ENCODE measurements at regions not wholly inside any gene's neighbourhood (a gene's known extent, or its start where the extent isn't known, plus 50 kb on each side); places are given as distances from the start of the nearest gene placed in this dataset.

- 57% methylated on average over 1 of the region's 2 CpGs for WGBS (ENCODE audit: insufficient coverage)
- TF ChIP-seq CTCF (IDR thresholded peaks at IDR 0.05) = no peak
- peaks cover 0 to 1% (median 0%) of the 10 kb centered on the region in 3 donors for H3K27me3 Mint-ChIP-seq (ENCODE audit: low read depth in 3 of 3)
- no peak overlapping the region for H3K4me3 ChIP-seq (replicated peaks in 1 of 3; ENCODE audit: low read depth in 2 of 3, low read length in 3 of 3)
- H3K4me3 Mint-ChIP-seq = no peak overlapping the region
- H3K27me3 ChIP-seq (ENCODE audit: control insufficient read depth in 2 of 2, insufficient read depth in 2 of 2, low read length in 2 of 2) = no peaks in the 10 kb centered on the region
- no peak overlapping the region for H3K9ac ChIP-seq (ENCODE audit: insufficient read depth, low read length, poor library complexity, severe bottlenecking)
- intact Hi-C loops (cut with micrococcal nuclease) = no loop called here
- H3K4me1 ChIP-seq (ENCODE audit: control insufficient read depth in 1 of 2, insufficient read depth in 2 of 2, low read length in 2 of 2) = no peaks in the 10 kb centered on the region
- no peak overlapping the region for H3K27ac ChIP-seq (ENCODE audit: low read depth in 1 of 2, low read length in 2 of 2)
- no peak overlapping the region for H3K27ac Mint-ChIP-seq
- H4K20me1 ChIP-seq (ENCODE audit: insufficient read depth, low read length) = no peaks in the 10 kb centered on the region
- no peaks in the 10 kb centered on the region for H3K36me3 ChIP-seq (replicated peaks in 1 of 2; ENCODE audit: control insufficient read depth in 1 of 2, insufficient read depth in 2 of 2, low read length in 2 of 2)
- no peak overlapping the region for H2AFZ ChIP-seq (ENCODE audit: insufficient read depth, low read depth, low read length, poor library complexity, severe bottlenecking)
- no peak for DNase-seq
- H3K36me3 Mint-ChIP-seq = no peaks in the 10 kb centered on the region
- peaks cover 0 to 1% of the 10 kb centered on the region in 2 donors for H3K9me3 ChIP-seq (replicated peaks in 1 of 2; ENCODE audit: control insufficient read depth in 1 of 2, insufficient read depth in 1 of 2, low read length in 2 of 2)
- H3K4me2 ChIP-seq (replicated peaks; ENCODE audit: extremely low read depth, low read length, poor library complexity, severe bottlenecking) = no peak overlapping the region
- H3K4me1 Mint-ChIP-seq = no peaks in the 10 kb centered on the region
- peaks cover 0 to 2% (median 1%) of the 10 kb centered on the region in 7 donors for H3K9me3 Mint-ChIP-seq
- H3K79me2 ChIP-seq (ENCODE audit: insufficient read depth, low read length) = no peaks in the 10 kb centered on the region
These were observed 198.5 kb upstream of the RARB start for GRCh38 chr3:25229586-25229985.

- Histone ChIP-seq H3K9ac (ENCODE audit: insufficient read depth, low read length, poor library complexity, severe bottlenecking) (no peak overlapping the region), H3K36me3 (replicated peaks in 1 of 2; ENCODE audit: control insufficient read depth in 1 of 2, insufficient read depth in 2 of 2, low read length in 2 of 2) (no peaks in the 10 kb centered on the region), H2AFZ (ENCODE audit: insufficient read depth, low read depth, low read length, poor library complexity, severe bottlenecking) (no peak overlapping the region), H3K79me2 (ENCODE audit: insufficient read depth, low read length) (no peaks in the 10 kb centered on the region), H3K27ac (ENCODE audit: low read depth in 1 of 2, low read length in 2 of 2) (no peak overlapping the region), H3K4me3 (replicated peaks in 1 of 3; ENCODE audit: low read depth in 2 of 3, low read length in 3 of 3) (no peak overlapping the region), H3K4me1 (ENCODE audit: control insufficient read depth in 1 of 2, insufficient read depth in 2 of 2, low read length in 2 of 2) (no peaks in the 10 kb centered on the region), H3K4me2 (replicated peaks; ENCODE audit: extremely low read depth, low read length, poor library complexity, severe bottlenecking) (no peak overlapping the region), H3K9me3 (replicated peaks in 1 of 2; ENCODE audit: control insufficient read depth in 1 of 2, insufficient read depth in 1 of 2, low read length in 2 of 2) (no peaks in the 10 kb centered on the region), H3K27me3 (ENCODE audit: control insufficient read depth in 2 of 2, insufficient read depth in 2 of 2, low read length in 2 of 2) (no peaks in the 10 kb centered on the region), H4K20me1 (ENCODE audit: insufficient read depth, low read length) (no peaks in the 10 kb centered on the region)
- no peak overlapping the region for H3K27ac Mint-ChIP-seq
- no peaks in the 10 kb centered on the region for H3K36me3 Mint-ChIP-seq
- no peak for DNase-seq
- intact Hi-C loops (cut with micrococcal nuclease) = no loop called here
- TF ChIP-seq CTCF (IDR thresholded peaks at IDR 0.05) = no peak
- WGBS (ENCODE audit: insufficient coverage) = no CpG with 5 or more reads among the region's 1 CpG
- H3K9me3 Mint-ChIP-seq = peaks cover 0 to 3% (median 2%) of the 10 kb centered on the region in 7 donors
- H3K4me3 Mint-ChIP-seq = no peak overlapping the region
- no peaks in the 10 kb centered on the region for H3K4me1 Mint-ChIP-seq
- H3K27me3 Mint-ChIP-seq (ENCODE audit: low read depth in 3 of 3) = no peaks in the 10 kb centered on the region
These were observed 193.0 kb upstream of the RARB start for GRCh38 chr3:25235031-25235430.

All from CD14-positive monocyte (primary cell).